Activated CD4-positive, alpha-beta T cell treated with anti-CD3 and anti-CD28 coated beads, Interleukin-2, amount 50 U/mL, for 16 hours (primary cell): ENCODE measurements at regions not wholly inside any gene's neighbourhood (a gene's known extent, or its start where the extent isn't known, plus 50 kb on each side); places are given as distances from the start of the nearest gene placed in this dataset.
"Not testable (repeated sequence)": the region's sequence is repeated elsewhere in the genome, so short reads cannot be mapped to it uniquely, and the experiment has no call there.

Experiments used
- DNase-seq: peaks from one replicate; pipeline ENCODE4 v3.0.0-alpha.2; 2020

GRCh38 chr18:8995096-8995495 lies 107.4 kb upstream of the NDUFV2 start:
- DNase-seq = no peak

GRCh38 chr18:8996771-8997432 lies 105.6 kb upstream of the NDUFV2 start:
- no peak for DNase-seq

DNA sequence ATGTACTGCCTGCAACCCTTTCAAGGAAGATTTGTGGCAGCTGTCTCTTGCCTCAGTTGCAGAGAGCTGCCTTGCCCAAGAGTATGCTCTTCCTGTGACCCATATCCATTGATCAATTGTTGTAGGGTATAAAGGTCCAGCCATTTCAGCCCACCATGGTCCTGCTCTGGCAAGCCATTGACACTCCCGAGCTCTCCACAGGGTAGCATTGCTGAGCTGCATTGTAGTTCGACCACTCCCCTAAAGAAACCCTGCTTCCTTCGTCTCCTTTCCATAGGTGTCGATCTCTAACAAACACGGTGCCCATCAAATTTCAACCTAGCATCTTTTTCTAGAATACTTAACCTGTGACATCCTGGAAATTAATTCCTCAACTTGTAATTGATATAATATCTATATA lies 104.9 kb upstream of the NDUFV2 start:
- no peak for DNase-seq

GRCh38 chr18:8998481-8999217 lies 103.8 kb upstream of the NDUFV2 start:
- no peak for DNase-seq

DNA sequence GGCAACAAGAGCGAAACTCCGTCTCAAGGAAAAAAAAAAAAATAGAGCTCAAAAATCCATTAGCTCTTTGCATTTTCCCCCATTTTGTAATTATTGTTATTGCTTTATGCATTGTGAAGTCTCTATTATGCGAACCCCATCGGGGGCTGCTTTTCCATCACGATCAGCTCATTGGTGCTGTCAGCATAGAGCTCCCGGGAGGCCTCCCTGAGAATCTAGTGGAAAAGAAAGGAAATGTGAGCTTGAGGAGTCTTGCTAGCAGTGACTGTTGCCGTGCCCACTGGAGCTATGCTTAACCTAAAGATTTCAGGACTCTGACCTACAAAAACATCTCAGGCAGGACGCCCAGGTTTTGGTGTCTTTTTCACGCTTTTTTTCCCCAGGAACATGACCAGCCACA lies 102.6 kb upstream of the NDUFV2 start:
- no peak for DNase-seq

DNA sequence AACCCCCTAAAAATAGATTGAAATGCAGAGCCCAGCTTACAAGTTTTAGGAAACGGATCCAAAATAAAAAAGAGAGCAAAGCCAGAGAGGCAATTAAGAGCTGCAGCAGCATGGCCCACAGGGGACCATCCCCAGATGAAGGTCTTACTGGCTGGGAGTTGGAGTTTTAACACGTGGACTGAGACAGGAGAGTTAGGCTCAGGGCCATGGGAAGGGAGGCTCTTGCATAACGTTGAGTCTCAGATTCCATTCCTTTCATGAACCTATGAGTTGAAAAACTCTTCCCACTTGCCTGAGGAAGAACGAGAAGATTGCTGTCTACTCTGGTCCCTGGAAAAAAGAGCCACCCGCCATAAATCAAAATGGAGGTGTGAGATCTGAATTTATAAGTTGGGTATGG lies 101.8 kb upstream of the NDUFV2 start:
- DNase-seq = no peak

- no peak for DNase-seq
Observed at GRCh38 chr18:9001209-9001608, 101.3 kb upstream of the NDUFV2 start.

DNA sequence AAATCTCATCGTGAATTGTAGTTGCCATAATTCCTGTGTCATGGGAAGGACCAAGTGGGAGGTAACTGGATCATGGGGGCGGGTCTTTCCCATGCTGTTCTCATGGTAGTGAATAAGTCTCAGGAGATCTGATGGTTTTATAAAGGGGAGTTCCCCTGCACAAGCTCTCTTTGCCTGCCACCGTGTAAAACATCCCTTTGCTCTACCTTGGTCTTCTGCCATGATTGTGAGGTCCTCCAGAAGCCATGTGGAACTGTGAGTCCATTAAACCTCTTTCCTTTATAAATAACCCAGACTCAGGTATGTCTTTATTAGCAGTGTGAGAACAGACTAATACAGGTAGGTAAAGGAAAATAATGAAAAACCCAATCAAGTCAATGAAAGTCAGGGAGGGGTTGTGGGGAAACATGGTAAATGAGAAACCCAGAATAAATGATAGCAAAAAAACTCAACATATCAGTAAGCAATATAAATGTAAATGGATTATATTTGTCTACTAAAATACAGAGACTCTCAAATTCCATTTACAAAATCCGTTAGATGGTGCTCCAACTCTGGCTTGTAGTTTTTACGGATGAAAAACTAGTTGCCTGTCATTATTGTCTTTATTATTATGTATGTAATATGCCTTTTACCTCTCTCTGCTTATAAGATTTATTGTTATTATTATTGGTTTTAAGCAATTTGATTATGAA lies 98.9 kb upstream of the NDUFV2 start:
- no peak for DNase-seq

DNA sequence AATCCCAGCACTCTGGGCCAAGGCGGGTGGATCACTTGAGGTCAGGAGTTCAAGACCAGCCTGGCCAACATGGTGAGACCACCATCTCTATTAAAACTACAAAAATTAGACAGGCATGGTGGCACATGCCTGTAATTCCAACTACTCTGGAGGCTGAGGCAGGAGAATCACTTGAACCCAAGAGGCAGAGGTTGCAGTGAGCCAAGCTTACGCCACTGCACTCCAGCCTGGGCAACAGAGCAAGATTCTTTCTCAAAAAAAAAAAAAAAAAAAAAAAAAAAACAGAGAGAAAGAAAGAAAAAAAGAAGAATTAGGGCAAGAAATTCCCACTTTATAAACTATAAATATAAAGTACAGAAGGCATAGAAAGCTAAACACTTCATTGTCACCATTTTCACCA lies 98.2 kb upstream of the NDUFV2 start:
- not testable (repeated sequence) for DNase-seq

DNA sequence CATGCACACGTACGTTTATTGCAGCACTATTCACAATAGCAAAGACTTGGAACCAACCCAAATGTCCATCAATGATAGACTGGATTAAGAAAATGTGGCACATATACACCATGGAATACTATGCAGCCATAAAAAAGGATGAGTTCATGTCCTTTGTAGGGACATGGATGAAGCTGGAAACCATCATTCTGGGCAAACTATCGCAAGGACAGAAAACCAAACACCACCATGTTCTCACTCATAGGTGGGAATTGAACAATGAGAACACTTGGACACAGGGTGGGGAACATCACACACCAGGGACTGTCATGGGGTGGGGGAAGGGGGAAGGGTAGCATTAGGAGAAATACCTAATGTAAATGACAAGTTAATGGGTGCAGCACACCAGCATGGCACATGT lies 94.8 kb upstream of the NDUFV2 start:
- not testable (repeated sequence) for DNase-seq

- no peak for DNase-seq
Observed at GRCh38 chr18:9008200-9008708, 94.2 kb upstream of the NDUFV2 start.

DNA sequence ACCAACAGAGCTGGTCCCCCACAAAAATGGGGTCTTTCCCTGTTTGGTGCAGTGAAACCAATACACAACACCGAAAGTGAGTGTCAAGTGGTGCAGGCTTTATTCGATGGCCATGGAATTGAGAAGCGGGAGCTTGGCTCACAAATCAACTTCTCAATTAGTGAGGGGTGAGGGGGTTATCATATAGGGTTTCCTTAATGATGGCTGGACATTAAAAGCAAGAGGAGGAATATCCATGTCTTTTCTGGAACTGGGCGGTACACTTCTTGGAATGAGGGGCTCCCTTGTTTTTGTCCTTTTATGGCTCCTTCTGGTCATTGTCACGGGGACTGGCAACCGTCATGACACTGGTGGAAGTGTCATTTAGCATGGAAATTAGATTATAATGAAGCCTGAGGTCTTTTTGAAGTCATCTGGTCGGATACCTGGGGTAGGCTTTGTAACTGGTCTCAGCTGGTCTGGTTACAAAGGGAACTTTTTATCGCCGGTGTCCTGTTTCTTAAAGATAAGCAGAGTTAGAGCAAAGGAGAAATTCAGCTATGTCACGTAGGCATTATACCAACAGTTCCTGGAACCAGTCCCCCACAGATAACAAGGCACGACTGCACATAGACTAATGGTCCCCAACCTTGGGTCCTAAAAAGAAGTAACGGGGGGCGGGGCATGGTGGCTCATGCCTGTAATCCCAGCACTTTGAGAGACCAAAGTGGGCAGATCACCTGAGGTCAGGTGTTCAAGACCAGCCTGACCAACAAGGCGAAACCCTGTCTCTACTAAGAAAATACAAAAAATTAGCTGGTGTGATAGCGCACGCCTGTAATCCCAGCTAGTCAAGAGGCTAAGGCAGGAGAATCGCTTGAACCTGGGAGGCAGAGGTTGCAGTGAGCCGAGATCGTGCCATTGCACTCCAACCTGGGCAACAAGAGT lies 93.5 kb upstream of the NDUFV2 start:
- DNase-seq = no peak

- DNase-seq = no peak
Observed at GRCh38 chr18:9009703-9010488, 92.6 kb upstream of the NDUFV2 start.

DNA sequence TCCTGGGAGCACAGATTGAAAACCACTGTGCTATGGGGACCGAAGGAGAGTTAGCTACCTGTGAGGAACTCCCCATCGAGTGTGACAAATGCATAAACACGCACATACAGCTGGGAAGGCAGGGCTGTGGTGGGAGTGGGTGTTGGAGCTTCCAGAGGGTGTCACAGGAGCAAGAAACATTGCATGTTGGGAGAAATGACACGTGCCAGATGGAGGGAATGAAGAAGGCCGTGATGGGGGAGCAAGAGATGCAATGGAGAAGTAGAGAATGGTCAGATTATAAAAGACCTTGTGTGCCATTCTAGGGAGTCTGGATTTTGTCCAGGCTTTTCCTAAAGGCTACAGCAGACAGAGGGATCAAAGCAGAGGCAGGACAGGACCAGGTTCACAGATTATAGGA lies 91.1 kb upstream of the NDUFV2 start:
- DNase-seq = no peak

GRCh38 chr18:9013926-9014373 lies 88.5 kb upstream of the NDUFV2 start:
- DNase-seq = no peak

GRCh38 chr18:9015689-9016088 lies 86.8 kb upstream of the NDUFV2 start:
- no peak for DNase-seq

DNA sequence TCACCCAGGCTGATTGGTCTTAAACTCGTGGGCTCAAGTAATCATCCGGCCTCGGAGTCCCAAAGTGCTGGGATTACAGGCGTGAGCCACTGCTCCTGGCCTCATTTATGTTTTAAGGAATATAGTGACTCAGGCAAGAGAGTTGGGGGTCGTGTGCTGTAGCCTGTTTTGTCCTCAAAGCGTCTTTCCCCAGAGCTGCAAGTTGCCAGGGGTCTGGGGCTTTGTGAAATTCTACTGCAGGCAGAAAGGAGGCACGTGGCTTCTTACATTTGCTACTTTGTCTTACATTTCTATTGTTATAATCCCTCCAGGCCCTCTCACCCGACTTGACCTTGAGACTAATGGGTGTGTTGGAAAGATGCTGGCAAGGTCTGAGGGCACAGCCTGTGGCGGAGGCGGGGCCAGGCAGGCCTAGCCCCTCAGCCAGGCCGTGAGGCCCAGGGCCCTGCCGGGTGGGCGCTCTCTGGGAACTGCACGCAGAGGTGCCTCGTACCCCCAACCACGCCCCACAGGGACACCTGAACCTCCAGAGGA lies 85.8 kb upstream of the NDUFV2 start:
- no peak for DNase-seq

- peak; percentile 83 for DNase-seq
Observed at GRCh38 chr18:9017167-9017904, 85.2 kb upstream of the NDUFV2 start.

- DNase-seq = no peak
Observed at GRCh38 chr18:9017905-9018227, 84.6 kb upstream of the NDUFV2 start.

GRCh38 chr18:9019135-9019534 lies 83.4 kb upstream of the NDUFV2 start:
- DNase-seq = no peak

- DNase-seq = no peak
Observed at GRCh38 chr18:9020221-9020620, 82.3 kb upstream of the NDUFV2 start.
